HEK293T (cell line): ENCODE measurements at regions not wholly inside any gene's neighbourhood (a gene's known extent, or its start where the extent isn't known, plus 50 kb on each side); places are given as distances from the start of the nearest gene placed in this dataset.

Source experiments
- BHLHE40 ChIP-seq: fragments of 450-650 bp; IDR thresholded peaks from 2 replicates; pipeline ENCODE4 v1.6.1; 2016; ENCODE audit warnings: mild to moderate bottlenecking, moderate library complexity, borderline replicate concordance
- ELF4 ChIP-seq: fragments of 450-650 bp; IDR thresholded peaks from 2 replicates; pipeline ENCODE4 v1.6.1; 2017; ENCODE audit warnings: antibody characterized with exemption
- FOXK2 ChIP-seq: fragments of 450-650 bp; IDR thresholded peaks from 2 replicates; pipeline ENCODE4 v1.6.1; 2016; ENCODE audit warnings: mild to moderate bottlenecking
- FOXM1 ChIP-seq: fragments of 450-650 bp; IDR thresholded peaks from 2 replicates; pipeline ENCODE4 v1.6.1; 2017; ENCODE audit warnings: mild to moderate bottlenecking, borderline replicate concordance
- SUZ12 ChIP-seq: fragments of 450-650 bp; IDR thresholded peaks from 2 replicates; pipeline ENCODE4 v1.6.1; 2016; ENCODE audit warnings: mild to moderate bottlenecking
- TARDBP ChIP-seq: fragments of 450-650 bp; IDR thresholded peaks from 2 replicates; pipeline ENCODE4 v1.6.1; 2016
- ZNF384 ChIP-seq: fragments of 450-650 bp; IDR thresholded peaks from 2 replicates; pipeline ENCODE4 v1.6.1; 2016

- TF ChIP-seq ELF4: no peak
- no peak for TF ChIP-seq FOXK2
- no peak for TF ChIP-seq ZNF384
- TF ChIP-seq TARDBP: no peak
- no peak for TF ChIP-seq SUZ12
- TF ChIP-seq FOXM1: no peak
- TF ChIP-seq BHLHE40: no peak
Observed at GRCh38 chr7:110522761-110523200, 568.1 kb upstream of the LRRN3 start.
